GM12878 (cell line): ENCODE measurements at regions not wholly inside any gene's neighbourhood (a gene's known extent, or its start where the extent isn't known, plus 50 kb on each side); places are given as distances from the start of the nearest gene placed in this dataset.
A peak's percentile ranks its signal among the peaks of the same experiment; 100 is the strongest.

Experiments used
- ATAC-seq: fragments of 200-7000 bp; cut with Tn5 transposase; 3 replicates; pipeline ENCODE4 v1.9.1; 2020; ENCODE audit warnings: mild to moderate bottlenecking, moderate library complexity
- BruUV-seq: library from RNA; stranded (reverse); fragments of 400-500 nt; replicated peaks from 2 replicates; lab custom pipeline; 2021; lab: Mats Ljungman, UMichigan
- CTCF ChIA-PET: fragments of 300-600 bp; sonication (Branson Sonifier 250); formaldehyde crosslinking; extraction: SDS; loops from one replicate; lab custom pipeline; 2021; ENCODE audit warnings: inconsistent platforms; lab: Yijun Ruan, JAX
- POLR2A ChIA-PET: fragments of 350-600 bp; formaldehyde crosslinking; extraction: SDS; loops from one replicate; lab custom pipeline; 2021; ENCODE audit warnings: inconsistent platforms; lab: Charles Lee
- RAD21 ChIA-PET: fragments of 300-600 bp; sonication (Branson Sonifier 250); formaldehyde crosslinking; loops from one replicate; lab custom pipeline; 2023; ENCODE audit warnings: antibody characterized with exemption; ENCODE audit not compliant: unreplicated experiment; lab: Charles Lee
- SMC1A ChIA-PET: fragments of 300-600 bp; sonication (Branson Sonifier 250); formaldehyde crosslinking; loops from one replicate; lab custom pipeline; 2023; ENCODE audit not compliant: unreplicated experiment, uncharacterized antibody; lab: Charles Lee
- DNase-seq: peaks from one replicate; pipeline ENCODE4 v3.0.0-alpha.2; 2011; ENCODE audit warnings: low read depth, low spot score
- FAIRE-seq: peaks from 3 replicates; lab custom pipeline; 2011; peaks lifted over from hg19 to GRCh38; lab: Jason Lieb, UNC
- H2AFZ ChIP-seq: 2 replicates; pipeline ENCODE4 v1.6.0; 2011; ENCODE audit warnings: low read depth, low read length, control low read depth; ENCODE audit not compliant: control insufficient read depth
- H3K27ac ChIP-seq: 2 replicates; pipeline ENCODE4 v1.5.1; 2011; ENCODE audit warnings: control low read depth; ENCODE audit not compliant: control insufficient read depth, insufficient read depth
- H3K27me3 ChIP-seq, 2 experiments: replicated peaks in 1 of 2; 2 replicates each; pipeline versions ENCODE4 v1.6.0 to v1.6.1; 2011; ENCODE audit warnings: low read length in 1 of 2; ENCODE audit not compliant: control insufficient read depth in 2 of 2, insufficient read depth in 2 of 2
- H3K36me3 ChIP-seq, 2 experiments: 2 replicates each; pipeline ENCODE4 v1.5.1; 2011; ENCODE audit warnings: low read length in 1 of 2; ENCODE audit not compliant: control insufficient read depth in 2 of 2, insufficient read depth in 2 of 2
- H3K4me1 ChIP-seq: 2 replicates; pipeline ENCODE4 v1.6.1; 2011; ENCODE audit warnings: mild to moderate bottlenecking, low read length, moderate library complexity, mixed read lengths; ENCODE audit not compliant: control insufficient read depth, insufficient read depth
- H3K4me2 ChIP-seq: 2 replicates; pipeline ENCODE4 v1.6.0; 2011; ENCODE audit warnings: control low read depth; ENCODE audit not compliant: control insufficient read depth, insufficient read depth
- H3K4me3 ChIP-seq: fragments of 200-600 bp; sonication (generic); 2 replicates; pipeline ENCODE4 v1.5.1; 2016
- H3K79me2 ChIP-seq: 2 replicates; pipeline ENCODE4 v1.6.0; 2011; ENCODE audit warnings: low read length; ENCODE audit not compliant: control insufficient read depth, insufficient read depth
- H3K9ac ChIP-seq: 2 replicates; pipeline ENCODE4 v1.8.0; 2011; ENCODE audit warnings: low read length, control low read depth, mixed read lengths; ENCODE audit not compliant: control insufficient read depth, insufficient read depth
- H3K9me3 ChIP-seq: replicated peaks from 3 replicates; pipeline ENCODE4 v1.5.1; 2011; ENCODE audit warnings: mild to moderate bottlenecking, low read length; ENCODE audit not compliant: control insufficient read depth, insufficient read depth
- H4K20me1 ChIP-seq: 2 replicates; pipeline ENCODE4 v1.6.0; 2011; ENCODE audit not compliant: control insufficient read depth, insufficient read depth
- BCL11A ChIP-seq: IDR thresholded peaks from 2 replicates; pipeline ENCODE4 v1.6.1; 2011; ENCODE audit warnings: low read depth, low read length
- BHLHE40 ChIP-seq, 2 experiments: fragments of 450-650 bp in 1 of 2; IDR thresholded peaks; 2 replicates each; pipeline ENCODE4 v1.6.1; 2011 to 2017; ENCODE audit warnings: low read depth in 2 of 2, borderline replicate concordance in 1 of 2, improper control_type of control experiment in 1 of 2, low read length in 1 of 2, mild to moderate bottlenecking in 1 of 2
- BMI1 ChIP-seq: fragments of 450-650 bp; IDR thresholded peaks from 2 replicates; pipeline ENCODE4 v1.6.1; 2016; ENCODE audit warnings: mild to moderate bottlenecking, moderate library complexity, borderline replicate concordance
- CREM ChIP-seq: IDR thresholded peaks from 2 replicates; pipeline ENCODE4 v1.6.1; 2014; ENCODE audit warnings: antibody characterized with exemption, low read depth
- DPF2 ChIP-seq: fragments of 450-650 bp; IDR thresholded peaks from 2 replicates; pipeline ENCODE4 v1.6.1; 2017; ENCODE audit warnings: mild to moderate bottlenecking
- EED ChIP-seq: sonication (generic); IDR thresholded peaks from 2 replicates; pipeline ENCODE4 v1.6.1; 2016; ENCODE audit warnings: antibody characterized with exemption, low read depth
- EP300 ChIP-seq, 2 experiments: fragments of 150-350 bp in 1 of 2; IDR thresholded peaks; 2 replicates each; pipeline ENCODE4 v1.6.1; 2011 to 2012; ENCODE audit warnings: low read depth in 2 of 2, low read length in 2 of 2, borderline replicate concordance in 1 of 2, improper control_type of control experiment in 1 of 2, inconsistent platforms in 1 of 2; ENCODE audit not compliant: control insufficient read depth in 1 of 2
- FOXM1 ChIP-seq: IDR thresholded peaks from 2 replicates; pipeline ENCODE4 v1.6.1; 2012; ENCODE audit warnings: low read depth, mild to moderate bottlenecking, inconsistent platforms, low read length, moderate library complexity
- GABPA ChIP-seq: IDR thresholded peaks from 2 replicates; pipeline ENCODE4 v1.6.1; 2014; ENCODE audit warnings: antibody characterized with exemption, low read depth, mild to moderate bottlenecking, inconsistent platforms
- GATAD2B ChIP-seq: fragments of 450-650 bp; conservative IDR thresholded peaks from 2 replicates; pipeline ENCODE4 v1.6.1; 2017; ENCODE audit warnings: low read depth, mild to moderate bottlenecking, moderate library complexity
- IKZF1 ChIP-seq: fragments of 450-650 bp; conservative IDR thresholded peaks from 2 replicates; pipeline ENCODE4 v1.6.1; 2017; ENCODE audit warnings: antibody characterized with exemption, mild to moderate bottlenecking
- IKZF2 ChIP-seq, 2 experiments: fragments of 450-650 bp; IDR thresholded peaks; 2 replicates each; pipeline ENCODE4 v1.6.1; 2017; ENCODE audit warnings: mild to moderate bottlenecking in 2 of 2, moderate library complexity in 2 of 2
- IRF4 ChIP-seq: IDR thresholded peaks from 2 replicates; pipeline ENCODE4 v1.6.1; 2011; ENCODE audit warnings: low read depth, low read length
- MEF2A ChIP-seq: IDR thresholded peaks from 2 replicates; pipeline ENCODE4 v1.6.1; 2011; ENCODE audit warnings: low read depth, mild to moderate bottlenecking, low read length, moderate library complexity; ENCODE audit not compliant: insufficient read depth
- MEF2B ChIP-seq: fragments of 450-650 bp; IDR thresholded peaks from 2 replicates; pipeline ENCODE4 v1.6.1; 2018; ENCODE audit warnings: mild to moderate bottlenecking, moderate library complexity; ENCODE audit not compliant: partially characterized antibody, poor library complexity, severe bottlenecking
- MTA2 ChIP-seq: fragments of 450-650 bp; IDR thresholded peaks from 2 replicates; pipeline ENCODE4 v1.6.1; 2016; ENCODE audit warnings: low read depth, mild to moderate bottlenecking, moderate library complexity
- NFIC ChIP-seq: IDR thresholded peaks from 2 replicates; pipeline ENCODE4 v1.6.1; 2012; ENCODE audit warnings: low read depth, mild to moderate bottlenecking, inconsistent platforms, low read length, moderate library complexity
- RELB ChIP-seq: fragments of 450-650 bp; IDR thresholded peaks from 2 replicates; pipeline ENCODE4 v1.6.1; 2017; ENCODE audit warnings: low read depth, mild to moderate bottlenecking, moderate library complexity
- RUNX3 ChIP-seq: IDR thresholded peaks from 2 replicates; pipeline ENCODE4 v1.6.1; 2012; ENCODE audit warnings: low read length, inconsistent platforms
- SPI1 ChIP-seq: IDR thresholded peaks from 2 replicates; pipeline ENCODE4 v1.6.1; 2011; ENCODE audit warnings: low read depth, mild to moderate bottlenecking, low read length, moderate library complexity, borderline replicate concordance; ENCODE audit not compliant: insufficient read depth
- SRF ChIP-seq, 2 experiments: IDR thresholded peaks; 2 replicates each; pipeline ENCODE4 v1.6.1; 2011; ENCODE audit warnings: low read depth in 2 of 2, low read length in 2 of 2, mild to moderate bottlenecking in 1 of 2, moderate library complexity in 1 of 2
- ZBED1 ChIP-seq: IDR thresholded peaks from 2 replicates; pipeline ENCODE4 v1.6.1; 2016; ENCODE audit warnings: borderline replicate concordance
- ZNF217 ChIP-seq: fragments of 450-650 bp; IDR thresholded peaks from 2 replicates; pipeline ENCODE4 v1.6.1; 2017; ENCODE audit warnings: antibody characterized with exemption, mild to moderate bottlenecking
- ZNF622 ChIP-seq: fragments of 450-650 bp; IDR thresholded peaks from 2 replicates; pipeline ENCODE4 v1.6.1; 2017; ENCODE audit warnings: mild to moderate bottlenecking, inconsistent platforms
- WGBS: methylation state at CpG from one replicate; pipeline ENCODE4 v1.1.6; 2016; ENCODE audit warnings: low lambda C conversion rate; ENCODE audit not compliant: insufficient replicate concordance, insufficient coverage; ENCODE audit errors: missing lambda C conversion rate; 5-methylcytosine and 5-hydroxymethylcytosine counted together
- in situ Hi-C: fragments of 300-500 bp; cut with MboI; formaldehyde crosslinking; loops from 9 replicates; pipeline ENCODE4 v1.14.3; 2018; ENCODE audit warnings: mixed read lengths
- intact Hi-C: fragments of 100-400 bp; cut with micrococcal nuclease; formaldehyde crosslinking; loops from one replicate; pipeline ENCODE4 v1.14.2; 2022; ENCODE audit not compliant: unreplicated experiment
- TF ChIP-seq, protein P1 (sequence below): IDR thresholded peaks from 2 replicates; pipeline ENCODE4 v1.6.1; 2012; ENCODE audit warnings: low read length, inconsistent platforms

DNA sequence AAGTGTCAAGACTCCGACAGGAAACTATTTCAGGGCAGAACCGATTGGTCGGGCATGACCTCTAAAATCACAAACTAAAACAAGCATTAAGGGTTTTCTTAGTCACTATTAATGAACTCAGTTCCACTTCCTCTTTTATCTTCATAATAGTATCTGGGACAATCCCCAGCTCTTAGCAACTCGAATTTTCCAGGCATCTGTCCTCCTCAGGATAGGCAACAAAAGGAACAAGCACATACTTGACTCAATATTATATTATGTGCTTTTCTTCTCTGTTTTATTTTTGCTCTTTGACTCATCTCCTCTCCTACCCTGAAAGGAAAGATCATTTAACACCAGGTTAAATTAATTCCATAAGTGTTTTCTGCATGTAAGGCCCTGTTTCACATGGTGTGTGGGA, 638.3 kb upstream of the TBX3 start:
- Histone ChIP-seq H3K9ac (no peak overlapping the region), H4K20me1 (no peaks in the 10 kb centered on the region), H3K4me1 (peaks cover 11% of the 10 kb centered on the region), H3K36me3 (no peaks in the 10 kb centered on the region), H2AFZ (no peak overlapping the region), H3K4me2 (no peak overlapping the region), H3K27ac (no peak overlapping the region), H3K27me3 (no peaks in the 10 kb centered on the region), H3K4me3 (no peak overlapping the region), H3K9me3 (no peaks in the 10 kb centered on the region; the same call in 2 of the 3 replicates), H3K79me2 (no peaks in the 10 kb centered on the region)
- RAD21 ChIA-PET, result no interaction called here
- SMC1A ChIA-PET, result no interaction called here
- peak; percentile 45 for DNase-seq
- peak; percentile 85 for ATAC-seq
- FAIRE-seq, result peak; percentile 86
- CTCF ChIA-PET, result no interaction called here
- no TSS peak for BruUV-seq
- intact Hi-C loops (no loop called here), in situ Hi-C loops (no loop called here)
- POLR2A ChIA-PET, result no interaction called here
- WGBS, result 0% methylated on average over 4 of the region's 4 CpGs
- TF ChIP-seq SPI1, result peak; percentile 99
- peak in 1 of 2 experiments; percentile 63; a peak in 1 of 4 replicates for TF ChIP-seq EP300 (IDR thresholded peaks at IDR 0.05; ENCODE audit: borderline replicate concordance in 1 of 2, control insufficient read depth in 1 of 2, low read depth in 2 of 2, low read length in 2 of 2)
- TF ChIP-seq ZBED1, result peak; percentile 42; the same call in 1 of the 2 replicates
- TF ChIP-seq CREM, result peak; percentile 49; the same call in 1 of the 2 replicates
- peak; percentile 49 for TF ChIP-seq RUNX3
- no peak for TF ChIP-seq ZNF217
- TF ChIP-seq IKZF1, result peak; percentile 79
- 0 out of 2 replicates have a peak, but pooled peaks have one; percentile 33 for TF ChIP-seq GATAD2B
- TF ChIP-seq DPF2, result peak; percentile 85
- TF ChIP-seq FOXM1, result peak; percentile 65; the same call in 1 of the 2 replicates
- TF ChIP-seq EED, result peak; percentile 73
- peak; percentile 68 to 76; a peak in 3 of 4 replicates for TF ChIP-seq IKZF2 (IDR thresholded peaks at IDR 0.05)
- TF ChIP-seq BHLHE40 (IDR thresholded peaks at IDR 0.05; ENCODE audit: borderline replicate concordance in 1 of 2, low read depth in 2 of 2, low read length in 1 of 2), result no peak
- TF ChIP-seq, protein P1, sequence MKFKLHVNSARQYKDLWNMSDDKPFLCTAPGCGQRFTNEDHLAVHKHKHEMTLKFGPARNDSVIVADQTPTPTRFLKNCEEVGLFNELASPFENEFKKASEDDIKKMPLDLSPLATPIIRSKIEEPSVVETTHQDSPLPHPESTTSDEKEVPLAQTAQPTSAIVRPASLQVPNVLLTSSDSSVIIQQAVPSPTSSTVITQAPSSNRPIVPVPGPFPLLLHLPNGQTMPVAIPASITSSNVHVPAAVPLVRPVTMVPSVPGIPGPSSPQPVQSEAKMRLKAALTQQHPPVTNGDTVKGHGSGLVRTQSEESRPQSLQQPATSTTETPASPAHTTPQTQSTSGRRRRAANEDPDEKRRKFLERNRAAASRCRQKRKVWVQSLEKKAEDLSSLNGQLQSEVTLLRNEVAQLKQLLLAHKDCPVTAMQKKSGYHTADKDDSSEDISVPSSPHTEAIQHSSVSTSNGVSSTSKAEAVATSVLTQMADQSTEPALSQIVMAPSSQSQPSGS, result peak; percentile 66
- peak; percentile 77; the same call in 1 of the 2 replicates for TF ChIP-seq MEF2A
- peak; percentile 34 for TF ChIP-seq MEF2B
- peak; percentile 70; the same call in 1 of the 2 replicates for TF ChIP-seq IRF4
- no peak for TF ChIP-seq GABPA
- TF ChIP-seq BMI1, result peak; percentile 30; the same call in 1 of the 2 replicates
- peak; percentile 74; the same call in 1 of the 2 replicates for TF ChIP-seq MTA2
- TF ChIP-seq RELB, result peak; percentile 22; the same call in 1 of the 2 replicates
- TF ChIP-seq ZNF622, result no peak
- peak; percentile 78 for TF ChIP-seq NFIC
- TF ChIP-seq SRF (IDR thresholded peaks at IDR 0.05; ENCODE audit: low read depth in 2 of 2, low read length in 2 of 2), result no peak
- TF ChIP-seq BCL11A, result peak; percentile 67; the same call in 1 of the 2 replicates
